ENCODE measurements at regions not wholly inside any gene's neighbourhood (a gene's known extent, or its start where the extent isn't known, plus 50 kb on each side); places are given as distances from the start of the nearest gene placed in this dataset.

DNA sequence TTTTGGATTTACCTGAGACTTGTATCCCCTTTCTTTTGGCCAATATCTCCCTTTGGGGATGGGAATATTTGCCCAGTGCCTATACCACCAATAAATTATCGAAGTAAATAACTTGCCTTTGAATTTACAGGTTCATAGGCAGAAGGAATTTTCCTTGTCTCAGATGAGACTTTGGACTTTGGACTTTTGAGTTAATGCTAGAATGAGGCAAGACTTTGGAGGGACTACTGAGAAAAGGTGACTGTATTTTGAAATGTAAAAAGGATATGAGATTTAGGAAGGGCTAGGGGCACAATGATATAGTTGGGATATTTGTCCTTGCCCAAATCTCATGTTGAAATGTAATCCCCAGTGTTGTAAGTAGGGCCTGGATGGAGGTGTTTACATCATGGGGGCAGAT lies 384.5 kb upstream of the GHITM start:
- TF ChIP-seq EZH2phosphoT487 (IDR thresholded peaks at IDR 0.05; ENCODE audit: borderline replicate concordance): no peak
- TF ChIP-seq, protein P1, sequence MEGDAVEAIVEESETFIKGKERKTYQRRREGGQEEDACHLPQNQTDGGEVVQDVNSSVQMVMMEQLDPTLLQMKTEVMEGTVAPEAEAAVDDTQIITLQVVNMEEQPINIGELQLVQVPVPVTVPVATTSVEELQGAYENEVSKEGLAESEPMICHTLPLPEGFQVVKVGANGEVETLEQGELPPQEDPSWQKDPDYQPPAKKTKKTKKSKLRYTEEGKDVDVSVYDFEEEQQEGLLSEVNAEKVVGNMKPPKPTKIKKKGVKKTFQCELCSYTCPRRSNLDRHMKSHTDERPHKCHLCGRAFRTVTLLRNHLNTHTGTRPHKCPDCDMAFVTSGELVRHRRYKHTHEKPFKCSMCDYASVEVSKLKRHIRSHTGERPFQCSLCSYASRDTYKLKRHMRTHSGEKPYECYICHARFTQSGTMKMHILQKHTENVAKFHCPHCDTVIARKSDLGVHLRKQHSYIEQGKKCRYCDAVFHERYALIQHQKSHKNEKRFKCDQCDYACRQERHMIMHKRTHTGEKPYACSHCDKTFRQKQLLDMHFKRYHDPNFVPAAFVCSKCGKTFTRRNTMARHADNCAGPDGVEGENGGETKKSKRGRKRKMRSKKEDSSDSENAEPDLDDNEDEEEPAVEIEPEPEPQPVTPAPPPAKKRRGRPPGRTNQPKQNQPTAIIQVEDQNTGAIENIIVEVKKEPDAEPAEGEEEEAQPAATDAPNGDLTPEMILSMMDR (conservative IDR thresholded peaks at IDR 0.05; ENCODE audit: low read length): no peak
- H3K4me2 ChIP-seq (ENCODE audit: low read depth, low read length, poor library complexity, severe bottlenecking): no peak overlapping the region
- H3K79me2 ChIP-seq (ENCODE audit: insufficient read depth, low read length): no peaks in the 10 kb centered on the region
- H3K9me3 ChIP-seq (ENCODE audit: insufficient read depth, low read depth, low read length): no peaks in the 10 kb centered on the region; the same call in 1 of the 2 replicates
- no peaks in the 10 kb centered on the region for H3K27me3 ChIP-seq (ENCODE audit: insufficient read depth, low read length, poor library complexity, severe bottlenecking)
- no peaks in the 10 kb centered on the region for H3F3A ChIP-seq (ENCODE audit: low read depth)
- no peak overlapping the region for H2AFZ ChIP-seq (ENCODE audit: low read length)
- no peaks in the 10 kb centered on the region for H3K4me1 ChIP-seq (ENCODE audit: insufficient read depth, low read length, poor library complexity, severe bottlenecking)
- no peaks in the 10 kb centered on the region for H4K20me1 ChIP-seq (ENCODE audit: insufficient read depth, low read length, poor library complexity, severe bottlenecking)
- no peaks in the 10 kb centered on the region for H3K9me2 ChIP-seq (replicated peaks; ENCODE audit: low read depth, low read length)
- no peak overlapping the region for H3K9ac ChIP-seq (ENCODE audit: low read depth, low read length, poor library complexity, severe bottlenecking)
- H3K4me3 ChIP-seq (ENCODE audit: low read length, poor library complexity, severe bottlenecking): no peak overlapping the region
- no peaks in the 10 kb centered on the region for H3K36me3 ChIP-seq (ENCODE audit: insufficient read depth, low read length)

DNA sequence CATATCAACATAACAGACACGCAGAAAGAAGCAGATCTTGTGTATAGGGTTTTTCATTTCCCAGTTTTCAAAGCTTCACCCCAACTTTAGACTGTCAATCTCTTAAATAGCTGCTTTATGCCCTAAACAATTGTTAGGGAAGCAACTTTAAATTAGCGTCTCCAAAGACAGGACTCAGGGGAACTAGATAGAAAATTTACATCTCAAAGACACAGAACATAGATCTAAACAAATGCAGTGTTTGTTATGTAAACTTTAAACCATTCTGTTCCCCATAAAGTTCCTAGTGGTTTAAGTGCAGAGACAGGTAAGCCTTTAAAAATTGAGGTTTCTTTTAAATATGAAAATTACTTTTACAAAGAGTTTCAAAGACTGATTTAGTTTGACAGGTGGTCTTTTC lies 379.2 kb upstream of the GHITM start:
- H3K9me2 ChIP-seq (replicated peaks; ENCODE audit: low read depth, low read length): no peaks in the 10 kb centered on the region
- H3K4me2 ChIP-seq (ENCODE audit: low read depth, low read length, poor library complexity, severe bottlenecking): no peak overlapping the region
- H4K20me1 ChIP-seq (ENCODE audit: insufficient read depth, low read length, poor library complexity, severe bottlenecking): no peaks in the 10 kb centered on the region
- no peaks in the 10 kb centered on the region for H3K9me3 ChIP-seq (ENCODE audit: insufficient read depth, low read depth, low read length)
- H3K36me3 ChIP-seq (ENCODE audit: insufficient read depth, low read length): no peaks in the 10 kb centered on the region
- H3K9ac ChIP-seq (ENCODE audit: low read depth, low read length, poor library complexity, severe bottlenecking): no peak overlapping the region
- H3K79me2 ChIP-seq (ENCODE audit: insufficient read depth, low read length): no peaks in the 10 kb centered on the region
- TF ChIP-seq, protein P1 (conservative IDR thresholded peaks at IDR 0.05; ENCODE audit: low read length): no peak
- no peak for TF ChIP-seq EZH2phosphoT487 (IDR thresholded peaks at IDR 0.05; ENCODE audit: borderline replicate concordance)
- no peak overlapping the region for H2AFZ ChIP-seq (ENCODE audit: low read length)
- H3K27me3 ChIP-seq (ENCODE audit: insufficient read depth, low read length, poor library complexity, severe bottlenecking): no peaks in the 10 kb centered on the region
- H3F3A ChIP-seq (ENCODE audit: low read depth): no peaks in the 10 kb centered on the region
- H3K4me3 ChIP-seq (ENCODE audit: low read length, poor library complexity, severe bottlenecking): no peak overlapping the region
- no peaks in the 10 kb centered on the region for H3K4me1 ChIP-seq (ENCODE audit: insufficient read depth, low read length, poor library complexity, severe bottlenecking)

DNA sequence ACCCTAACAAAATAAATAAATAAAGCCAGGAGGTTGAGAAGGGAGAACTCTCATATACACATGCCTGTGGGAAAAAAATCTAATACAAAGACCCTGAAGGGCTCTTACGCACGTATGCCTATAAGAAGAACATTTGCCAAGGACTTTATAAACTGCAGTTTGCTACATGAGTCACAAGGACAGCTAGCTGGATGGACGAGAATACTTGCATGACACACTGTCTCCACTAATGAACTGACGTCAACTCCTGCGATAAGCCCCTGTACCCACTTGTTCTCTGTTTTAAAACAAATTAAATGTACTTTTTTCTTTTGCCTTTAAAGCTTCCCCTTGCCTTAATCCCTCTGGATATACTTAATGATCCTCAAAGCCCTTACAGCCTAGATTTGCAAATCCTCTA lies 374.6 kb upstream of the GHITM start:
- H3K27me3 ChIP-seq (ENCODE audit: insufficient read depth, low read length, poor library complexity, severe bottlenecking): no peaks in the 10 kb centered on the region
- H3K4me2 ChIP-seq (ENCODE audit: low read depth, low read length, poor library complexity, severe bottlenecking): no peak overlapping the region
- H3K4me3 ChIP-seq (ENCODE audit: low read length, poor library complexity, severe bottlenecking): no peak overlapping the region
- H3K79me2 ChIP-seq (ENCODE audit: insufficient read depth, low read length): no peaks in the 10 kb centered on the region
- H3K9ac ChIP-seq (ENCODE audit: low read depth, low read length, poor library complexity, severe bottlenecking): no peak overlapping the region
- no peaks in the 10 kb centered on the region for H3K9me3 ChIP-seq (ENCODE audit: insufficient read depth, low read depth, low read length)
- H4K20me1 ChIP-seq (ENCODE audit: insufficient read depth, low read length, poor library complexity, severe bottlenecking): no peaks in the 10 kb centered on the region
- no peaks in the 10 kb centered on the region for H3K36me3 ChIP-seq (ENCODE audit: insufficient read depth, low read length)
- H3K4me1 ChIP-seq (ENCODE audit: insufficient read depth, low read length, poor library complexity, severe bottlenecking): no peaks in the 10 kb centered on the region
- H2AFZ ChIP-seq (ENCODE audit: low read length): no peak overlapping the region
- H3F3A ChIP-seq (ENCODE audit: low read depth): no peaks in the 10 kb centered on the region
- no peaks in the 10 kb centered on the region for H3K9me2 ChIP-seq (replicated peaks; ENCODE audit: low read depth, low read length)
- no peak for TF ChIP-seq EZH2phosphoT487 (IDR thresholded peaks at IDR 0.05; ENCODE audit: borderline replicate concordance)
- TF ChIP-seq, protein P1 (conservative IDR thresholded peaks at IDR 0.05; ENCODE audit: low read length): no peak

All from Loucy (cell line).